ENCODE measurements at regions not wholly inside any gene's neighbourhood (a gene's known extent, or its start where the extent isn't known, plus 50 kb on each side); places are given as distances from the start of the nearest gene placed in this dataset.
"Not testable (repeated sequence)": the region's sequence is repeated elsewhere in the genome, so short reads cannot be mapped to it uniquely, and the experiment has no call there.

- no peak for DNase-seq (ENCODE audit: low read depth in 2 of 3, low spot score in 1 of 3)
Observed at GRCh38 chr7:53383131-53383530, 347.7 kb downstream of the POM121L12 start.

- DNase-seq (ENCODE audit: low read depth in 2 of 3, low spot score in 1 of 3): not testable (repeated sequence)
Observed at GRCh38 chr7:53385239-53385638, 349.8 kb downstream of the POM121L12 start.

GRCh38 chr7:53387515-53387914 is 352.1 kb downstream of the POM121L12 start:
- no peak for DNase-seq (ENCODE audit: low read depth in 2 of 3, low spot score in 1 of 3)

GRCh38 chr7:53397911-53398310 is 362.5 kb downstream of the POM121L12 start:
- DNase-seq (ENCODE audit: low read depth in 2 of 3, low spot score in 1 of 3): no peak

GRCh38 chr7:53398566-53398965 is 363.1 kb downstream of the POM121L12 start:
- DNase-seq (ENCODE audit: low read depth in 2 of 3, low spot score in 1 of 3): no peak

GRCh38 chr7:53413021-53413420 is 377.6 kb downstream of the POM121L12 start:
- DNase-seq (ENCODE audit: low read depth in 2 of 3, low spot score in 1 of 3): no peak

GRCh38 chr7:53415816-53416215 is 380.4 kb downstream of the POM121L12 start:
- DNase-seq (ENCODE audit: low read depth in 2 of 3, low spot score in 1 of 3): no peak

GRCh38 chr7:53418834-53419482 is 383.5 kb downstream of the POM121L12 start:
- no peak for DNase-seq (ENCODE audit: low read depth in 2 of 3, low spot score in 1 of 3)

GRCh38 chr7:53420550-53420949 is 385.1 kb downstream of the POM121L12 start:
- no peak for DNase-seq (ENCODE audit: low read depth in 2 of 3, low spot score in 1 of 3)

GRCh38 chr7:53422291-53422690 is 386.9 kb downstream of the POM121L12 start:
- DNase-seq (ENCODE audit: low read depth in 2 of 3, low spot score in 1 of 3): no peak

GRCh38 chr7:53426145-53426750 is 390.8 kb downstream of the POM121L12 start:
- DNase-seq (ENCODE audit: low read depth in 2 of 3, low spot score in 1 of 3): no peak

GRCh38 chr7:53428045-53428444 is 392.6 kb downstream of the POM121L12 start:
- DNase-seq (ENCODE audit: low read depth in 2 of 3, low spot score in 1 of 3): no peak

GRCh38 chr7:53431901-53432300 is 396.5 kb downstream of the POM121L12 start:
- no peak for DNase-seq (ENCODE audit: low read depth in 2 of 3, low spot score in 1 of 3)

GRCh38 chr7:53437336-53437735 is 401.9 kb downstream of the POM121L12 start:
- no peak for DNase-seq (ENCODE audit: low read depth in 2 of 3, low spot score in 1 of 3)

GRCh38 chr7:53446170-53446569 is 410.7 kb downstream of the POM121L12 start:
- no peak for DNase-seq (ENCODE audit: low read depth in 2 of 3, low spot score in 1 of 3)

GRCh38 chr7:53458636-53459035 is 423.2 kb downstream of the POM121L12 start:
- no peak for DNase-seq (ENCODE audit: low read depth in 2 of 3, low spot score in 1 of 3)

GRCh38 chr7:53466371-53466770 is 430.9 kb downstream of the POM121L12 start:
- no peak for DNase-seq (ENCODE audit: low read depth in 2 of 3, low spot score in 1 of 3)

GRCh38 chr7:53470336-53470970 is 435.0 kb downstream of the POM121L12 start:
- no peak for DNase-seq (ENCODE audit: low read depth in 2 of 3, low spot score in 1 of 3)

- DNase-seq (ENCODE audit: low read depth in 2 of 3, low spot score in 1 of 3): no peak
Observed at GRCh38 chr7:53473371-53473770, 437.9 kb downstream of the POM121L12 start.

GRCh38 chr7:53475776-53476175 is 440.3 kb downstream of the POM121L12 start:
- no peak for DNase-seq (ENCODE audit: low read depth in 2 of 3, low spot score in 1 of 3)

GRCh38 chr7:53476566-53476965 is 441.1 kb downstream of the POM121L12 start:
- no peak for DNase-seq (ENCODE audit: low read depth in 2 of 3, low spot score in 1 of 3)

GRCh38 chr7:53485354-53485753 is 449.9 kb downstream of the POM121L12 start:
- DNase-seq (ENCODE audit: low read depth in 2 of 3, low spot score in 1 of 3): no peak

GRCh38 chr7:53491051-53491450 is 455.6 kb downstream of the POM121L12 start:
- no peak for DNase-seq (ENCODE audit: low read depth in 2 of 3, low spot score in 1 of 3)

Data from stimulated activated CD4-positive, alpha-beta T cell treated with anti-CD3 and anti-CD28 coated beads, Interleukin-12 subunit alpha, Interleukin-12 subunit beta, amount 100 ng/mL, for 48 hours (primary cell).